ENCODE measurements at regions not wholly inside any gene's neighbourhood (a gene's known extent, or its start where the extent isn't known, plus 50 kb on each side); places are given as distances from the start of the nearest gene placed in this dataset.

DNA sequence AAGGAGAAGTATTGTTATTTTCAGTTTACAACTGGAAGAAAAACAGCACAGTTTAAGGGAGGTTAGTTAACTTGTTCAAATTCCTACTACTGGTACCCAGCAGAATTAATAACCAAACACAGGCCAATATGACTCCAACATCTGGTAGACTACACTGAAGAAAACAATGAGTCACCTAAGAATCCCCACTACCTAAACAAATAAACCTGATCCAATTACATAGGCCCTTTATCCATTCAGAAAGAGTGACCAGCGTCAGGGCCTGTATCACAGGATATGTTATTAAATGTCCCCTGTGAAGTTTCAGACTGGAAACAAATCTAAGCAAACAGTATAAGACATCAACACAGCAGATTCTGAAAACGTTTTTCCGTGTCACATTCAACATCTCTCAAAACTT lies 492.5 kb upstream of the INTU start:
- Histone ChIP-seq H3K36me3 (ENCODE audit: control insufficient read depth in 2 of 3, insufficient read depth in 3 of 3, low read length in 3 of 3) (no peaks in the 10 kb centered on the region), H3K4me1 (ENCODE audit: control insufficient read depth in 2 of 3, insufficient read depth in 2 of 3, low read depth in 1 of 3, low read length in 3 of 3) (no peaks in the 10 kb centered on the region), H3K9me3 (ENCODE audit: control insufficient read depth in 2 of 3, insufficient read depth in 1 of 3, low read length in 3 of 3) (no peaks in the 10 kb centered on the region), H3K27me3 (ENCODE audit: control insufficient read depth, insufficient read depth, low read length) (no peaks in the 10 kb centered on the region), H3K27ac (ENCODE audit: low read depth in 2 of 2, low read length in 2 of 2) (no peak overlapping the region), H3K4me3 (ENCODE audit: low read length in 3 of 3) (no peak overlapping the region), H3K9ac (ENCODE audit: low read length in 3 of 3) (no peak overlapping the region)
- no peak for FAIRE-seq
- TF ChIP-seq, protein P1, sequence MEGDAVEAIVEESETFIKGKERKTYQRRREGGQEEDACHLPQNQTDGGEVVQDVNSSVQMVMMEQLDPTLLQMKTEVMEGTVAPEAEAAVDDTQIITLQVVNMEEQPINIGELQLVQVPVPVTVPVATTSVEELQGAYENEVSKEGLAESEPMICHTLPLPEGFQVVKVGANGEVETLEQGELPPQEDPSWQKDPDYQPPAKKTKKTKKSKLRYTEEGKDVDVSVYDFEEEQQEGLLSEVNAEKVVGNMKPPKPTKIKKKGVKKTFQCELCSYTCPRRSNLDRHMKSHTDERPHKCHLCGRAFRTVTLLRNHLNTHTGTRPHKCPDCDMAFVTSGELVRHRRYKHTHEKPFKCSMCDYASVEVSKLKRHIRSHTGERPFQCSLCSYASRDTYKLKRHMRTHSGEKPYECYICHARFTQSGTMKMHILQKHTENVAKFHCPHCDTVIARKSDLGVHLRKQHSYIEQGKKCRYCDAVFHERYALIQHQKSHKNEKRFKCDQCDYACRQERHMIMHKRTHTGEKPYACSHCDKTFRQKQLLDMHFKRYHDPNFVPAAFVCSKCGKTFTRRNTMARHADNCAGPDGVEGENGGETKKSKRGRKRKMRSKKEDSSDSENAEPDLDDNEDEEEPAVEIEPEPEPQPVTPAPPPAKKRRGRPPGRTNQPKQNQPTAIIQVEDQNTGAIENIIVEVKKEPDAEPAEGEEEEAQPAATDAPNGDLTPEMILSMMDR (IDR thresholded peaks at IDR 0.05; ENCODE audit: borderline replicate concordance, extremely low read depth, insufficient read depth), result no peak
- intact Hi-C loops (cut with DNase I), result no loop called here
- no peak for DNase-seq

DNA sequence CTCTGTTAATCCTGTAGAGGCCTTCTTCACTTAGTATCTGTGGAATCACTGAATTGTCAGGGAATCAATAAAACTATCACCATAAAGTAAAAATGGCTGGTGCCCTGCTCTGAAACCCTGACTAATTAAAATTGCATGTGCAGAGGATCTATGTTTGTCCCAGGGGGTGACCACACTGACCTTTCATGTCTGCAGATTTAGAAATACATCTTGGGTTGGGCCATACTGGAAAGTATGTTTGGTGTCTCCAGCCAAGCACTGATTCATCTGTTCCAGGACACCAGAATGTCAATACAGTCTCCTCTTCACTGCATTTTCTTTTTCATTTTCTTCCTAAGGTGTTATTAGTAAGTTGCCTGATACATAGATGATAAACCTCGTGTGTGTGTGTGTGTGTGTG lies 490.9 kb upstream of the INTU start:
- H3K4me3 ChIP-seq (ENCODE audit: low read length in 3 of 3), result no peak overlapping the region
- no peaks in the 10 kb centered on the region for H3K36me3 ChIP-seq (ENCODE audit: control insufficient read depth in 2 of 3, insufficient read depth in 3 of 3, low read length in 3 of 3)
- TF ChIP-seq, protein P1 (IDR thresholded peaks at IDR 0.05; ENCODE audit: borderline replicate concordance, extremely low read depth, insufficient read depth), result no peak
- H3K9me3 ChIP-seq (ENCODE audit: control insufficient read depth in 2 of 3, insufficient read depth in 1 of 3, low read length in 3 of 3), result no peaks in the 10 kb centered on the region
- H3K27me3 ChIP-seq (ENCODE audit: control insufficient read depth, insufficient read depth, low read length), result no peaks in the 10 kb centered on the region
- no peak overlapping the region for H3K27ac ChIP-seq (ENCODE audit: low read depth in 2 of 2, low read length in 2 of 2)
- intact Hi-C loops (cut with DNase I), result no loop called here
- no peaks in the 10 kb centered on the region for H3K4me1 ChIP-seq (ENCODE audit: control insufficient read depth in 2 of 3, insufficient read depth in 2 of 3, low read depth in 1 of 3, low read length in 3 of 3)
- DNase-seq, result no peak
- H3K9ac ChIP-seq (ENCODE audit: low read length in 3 of 3), result no peak overlapping the region
- no peak for FAIRE-seq

DNA sequence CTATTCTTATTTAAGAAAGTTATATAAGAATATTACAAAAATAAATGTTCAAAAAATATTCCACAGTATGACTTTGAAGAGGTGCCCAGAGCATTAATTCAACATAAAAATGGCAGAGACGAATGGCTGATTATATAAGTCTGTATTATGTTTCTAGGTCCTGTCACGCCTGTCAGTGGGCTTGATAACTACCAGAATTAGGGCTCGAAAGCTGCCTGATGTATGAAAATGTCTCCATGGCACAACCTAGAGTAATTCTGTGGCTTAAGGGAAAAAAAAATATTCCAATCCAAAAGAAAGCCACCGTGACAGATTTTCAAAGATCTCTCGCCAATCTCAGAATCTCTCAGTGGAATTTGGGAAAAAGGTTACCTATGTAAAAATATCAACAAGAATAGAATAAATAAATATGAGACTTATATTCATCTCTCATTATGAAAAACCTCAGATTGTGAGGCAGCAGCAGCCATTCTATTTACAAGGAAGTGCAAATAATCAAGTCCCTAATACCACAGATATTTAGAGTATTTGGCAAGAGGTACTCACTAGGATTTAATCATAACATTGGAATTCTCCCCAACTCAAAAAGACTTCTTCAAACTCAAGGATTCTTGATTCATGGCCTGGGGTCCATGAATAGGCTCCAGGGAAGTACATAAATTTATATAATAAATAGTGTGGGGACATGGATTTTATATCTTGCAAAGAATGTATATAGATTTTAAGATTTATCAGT lies 489.1 kb upstream of the INTU start:
- TF ChIP-seq, protein P1 (IDR thresholded peaks at IDR 0.05; ENCODE audit: borderline replicate concordance, extremely low read depth, insufficient read depth), result no peak
- H3K9me3 ChIP-seq (ENCODE audit: control insufficient read depth in 2 of 3, insufficient read depth in 1 of 3, low read length in 3 of 3), result no peaks in the 10 kb centered on the region
- no peak overlapping the region for H3K27ac ChIP-seq (ENCODE audit: low read depth in 2 of 2, low read length in 2 of 2)
- H3K36me3 ChIP-seq (ENCODE audit: control insufficient read depth in 2 of 3, insufficient read depth in 3 of 3, low read length in 3 of 3), result no peaks in the 10 kb centered on the region
- H3K27me3 ChIP-seq (ENCODE audit: control insufficient read depth, insufficient read depth, low read length), result no peaks in the 10 kb centered on the region
- no peaks in the 10 kb centered on the region for H3K4me1 ChIP-seq (ENCODE audit: control insufficient read depth in 2 of 3, insufficient read depth in 2 of 3, low read depth in 1 of 3, low read length in 3 of 3)
- no peak for FAIRE-seq
- intact Hi-C loops (cut with DNase I), result no loop called here
- DNase-seq, result peak in 1 of 5 donors; percentile 15
- H3K4me3 ChIP-seq (ENCODE audit: low read length in 3 of 3), result no peak overlapping the region
- H3K9ac ChIP-seq (ENCODE audit: low read length in 3 of 3), result no peak overlapping the region

Data from kidney (tissue), 13 donors.